ENCODE measurements at regions not wholly inside any gene's neighbourhood (a gene's known extent, or its start where the extent isn't known, plus 50 kb on each side); places are given as distances from the start of the nearest gene placed in this dataset.

DNA sequence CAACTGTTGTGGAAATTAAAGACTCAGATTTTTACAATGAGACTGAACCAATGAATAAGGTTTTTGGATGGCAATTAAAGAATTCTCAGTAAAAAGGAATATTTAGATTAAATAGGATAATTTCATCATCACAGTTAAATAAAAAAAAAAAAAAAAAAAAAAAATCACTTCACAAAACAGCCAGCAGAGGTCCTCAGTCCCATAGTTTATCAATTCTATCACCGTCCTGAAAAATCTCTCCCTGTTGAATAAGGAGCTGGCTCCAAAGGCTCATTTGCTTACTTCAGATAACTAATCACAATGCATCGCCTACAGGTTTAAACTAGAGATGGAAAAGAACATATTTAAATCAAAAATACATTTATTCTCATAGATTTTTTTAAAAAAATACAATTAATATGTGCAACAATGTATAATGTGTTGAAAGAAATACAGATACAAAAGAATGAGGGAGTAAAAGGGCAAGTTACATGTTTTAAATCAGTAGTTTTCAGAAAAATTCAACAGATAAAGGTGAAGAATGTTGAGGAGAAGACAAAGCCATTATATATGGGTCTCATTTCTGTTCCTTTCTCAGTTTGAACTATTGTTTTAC, 175.8 kb upstream of the CHD1 start:
- TF ChIP-seq, protein P1, sequence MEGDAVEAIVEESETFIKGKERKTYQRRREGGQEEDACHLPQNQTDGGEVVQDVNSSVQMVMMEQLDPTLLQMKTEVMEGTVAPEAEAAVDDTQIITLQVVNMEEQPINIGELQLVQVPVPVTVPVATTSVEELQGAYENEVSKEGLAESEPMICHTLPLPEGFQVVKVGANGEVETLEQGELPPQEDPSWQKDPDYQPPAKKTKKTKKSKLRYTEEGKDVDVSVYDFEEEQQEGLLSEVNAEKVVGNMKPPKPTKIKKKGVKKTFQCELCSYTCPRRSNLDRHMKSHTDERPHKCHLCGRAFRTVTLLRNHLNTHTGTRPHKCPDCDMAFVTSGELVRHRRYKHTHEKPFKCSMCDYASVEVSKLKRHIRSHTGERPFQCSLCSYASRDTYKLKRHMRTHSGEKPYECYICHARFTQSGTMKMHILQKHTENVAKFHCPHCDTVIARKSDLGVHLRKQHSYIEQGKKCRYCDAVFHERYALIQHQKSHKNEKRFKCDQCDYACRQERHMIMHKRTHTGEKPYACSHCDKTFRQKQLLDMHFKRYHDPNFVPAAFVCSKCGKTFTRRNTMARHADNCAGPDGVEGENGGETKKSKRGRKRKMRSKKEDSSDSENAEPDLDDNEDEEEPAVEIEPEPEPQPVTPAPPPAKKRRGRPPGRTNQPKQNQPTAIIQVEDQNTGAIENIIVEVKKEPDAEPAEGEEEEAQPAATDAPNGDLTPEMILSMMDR (IDR thresholded peaks at IDR 0.05), result peak; percentile 55

DNA sequence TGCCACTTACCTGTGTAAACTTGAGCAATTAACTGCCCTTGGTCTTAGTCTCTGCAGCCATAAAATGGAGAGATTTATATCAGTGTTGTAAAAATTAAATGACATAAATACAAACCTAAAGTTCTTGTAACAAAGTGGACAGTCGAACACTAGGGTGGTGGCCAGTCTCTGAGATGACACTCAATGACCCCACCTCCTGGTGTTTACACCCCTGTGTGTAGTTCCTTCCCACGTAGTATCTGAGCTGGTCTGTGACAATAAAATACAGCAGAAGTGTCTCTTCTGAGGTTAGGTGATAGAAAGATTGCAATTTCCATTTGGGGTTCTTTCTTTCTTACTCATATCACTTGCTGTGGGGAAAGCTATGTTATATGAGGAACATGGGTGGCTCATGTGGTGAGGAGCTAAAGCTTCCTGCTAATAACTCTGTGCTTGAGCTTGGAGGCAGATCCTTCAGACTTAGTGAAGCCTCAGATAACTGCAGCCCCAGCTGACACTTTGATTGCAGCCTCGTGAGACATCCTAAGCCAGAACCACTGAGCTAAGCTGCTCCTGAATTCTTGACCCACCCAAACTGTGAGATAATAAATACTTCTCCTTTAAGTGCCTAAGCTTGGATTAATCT, 173.4 kb upstream of the CHD1 start:
- TF ChIP-seq, protein P1 (IDR thresholded peaks at IDR 0.05), result no peak

DNA sequence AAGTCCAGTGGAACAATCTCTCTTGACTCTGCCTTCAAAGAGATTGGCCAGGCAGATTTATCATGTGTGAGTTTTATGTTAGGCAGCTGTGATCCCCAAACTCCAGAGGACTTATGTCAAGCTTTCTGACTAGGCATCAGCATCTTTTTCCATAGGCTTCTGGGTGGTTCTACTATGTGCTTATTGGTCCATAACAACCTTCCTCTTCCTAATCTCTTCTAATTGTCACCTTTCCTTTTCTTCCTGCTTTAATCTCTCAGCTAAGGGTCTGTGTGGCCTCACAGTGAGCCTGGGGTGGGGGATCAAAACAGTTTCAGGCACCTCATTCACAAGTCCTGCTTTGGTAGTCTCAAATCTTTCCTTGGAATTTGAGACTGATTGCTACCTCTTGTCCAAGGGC, 170.9 kb upstream of the CHD1 start:
- TF ChIP-seq, protein P1 (IDR thresholded peaks at IDR 0.05), result no peak

DNA sequence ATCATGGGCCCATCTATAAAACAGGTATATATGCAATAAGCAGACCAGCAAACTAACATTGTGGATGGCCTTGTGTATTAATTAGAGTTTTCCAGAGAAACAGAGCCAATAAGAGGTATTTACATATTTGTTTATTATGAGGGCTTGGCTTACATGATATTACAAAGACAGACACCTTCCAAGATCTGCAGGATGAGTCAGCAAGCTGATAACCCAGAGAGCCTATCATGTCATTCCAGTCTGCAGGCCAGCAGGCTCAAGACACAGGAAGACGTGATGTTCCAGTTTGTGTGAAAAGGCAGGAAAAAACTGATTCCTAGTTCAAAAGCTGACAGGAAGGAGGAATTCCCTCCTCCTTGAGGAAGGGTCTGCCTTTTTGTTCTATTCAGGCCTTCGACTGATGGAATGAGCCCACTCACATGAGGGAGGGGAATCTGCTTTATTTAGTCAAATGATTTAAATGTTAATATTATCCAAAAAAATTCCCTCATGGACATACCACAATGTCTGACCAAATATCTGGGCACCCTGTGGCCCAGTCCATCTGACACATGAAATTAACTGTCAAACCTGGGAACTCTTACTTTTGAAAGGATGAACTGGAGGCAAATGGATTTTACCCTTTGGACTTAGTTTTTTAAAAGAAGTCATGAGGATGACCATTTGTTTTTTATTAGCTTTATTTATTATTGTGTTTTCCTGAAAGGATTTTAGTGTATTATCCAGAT, 161.2 kb upstream of the CHD1 start:
- TF ChIP-seq, protein P1 (IDR thresholded peaks at IDR 0.05), result no peak

DNA sequence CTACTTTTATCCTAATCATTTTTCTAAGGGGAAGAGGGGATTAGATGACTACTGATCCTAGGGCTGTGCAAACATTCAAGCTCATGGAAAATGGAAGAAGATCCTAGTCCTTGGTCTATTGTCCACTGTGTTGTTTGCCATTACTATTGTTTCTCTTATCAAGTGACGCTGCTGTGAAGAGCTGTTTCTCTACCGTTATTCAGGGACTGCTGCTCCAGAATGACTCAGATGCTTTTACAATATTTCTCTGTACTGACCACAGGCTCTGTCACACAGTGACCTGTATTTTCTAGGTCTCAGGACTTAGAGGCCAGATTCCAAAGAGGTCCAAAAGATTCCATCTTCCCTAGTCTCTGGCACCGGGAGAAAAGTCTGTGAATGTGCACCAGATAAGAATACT, 159.5 kb upstream of the CHD1 start:
- TF ChIP-seq, protein P1 (IDR thresholded peaks at IDR 0.05), result no peak

DNA sequence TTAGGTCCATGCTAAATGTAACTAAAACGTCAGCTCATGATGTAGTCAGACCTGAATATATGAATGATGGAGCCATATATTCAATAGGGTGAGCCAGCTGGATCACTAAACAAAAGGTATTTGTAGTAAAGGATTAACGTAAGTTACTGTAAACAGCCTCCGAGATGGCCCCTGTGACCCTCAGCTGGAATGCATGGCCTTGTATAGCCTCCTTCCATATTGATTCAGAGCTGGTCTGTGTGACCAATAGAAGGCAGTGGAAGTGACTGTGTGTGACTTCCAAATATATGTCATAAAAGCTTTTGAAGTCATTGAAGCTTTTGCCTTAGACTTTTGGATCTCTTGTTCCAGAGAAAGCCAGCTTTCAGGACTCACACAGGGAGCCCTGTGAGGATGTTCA, 154.4 kb upstream of the CHD1 start:
- TF ChIP-seq, protein P1 (IDR thresholded peaks at IDR 0.05), result no peak

DNA sequence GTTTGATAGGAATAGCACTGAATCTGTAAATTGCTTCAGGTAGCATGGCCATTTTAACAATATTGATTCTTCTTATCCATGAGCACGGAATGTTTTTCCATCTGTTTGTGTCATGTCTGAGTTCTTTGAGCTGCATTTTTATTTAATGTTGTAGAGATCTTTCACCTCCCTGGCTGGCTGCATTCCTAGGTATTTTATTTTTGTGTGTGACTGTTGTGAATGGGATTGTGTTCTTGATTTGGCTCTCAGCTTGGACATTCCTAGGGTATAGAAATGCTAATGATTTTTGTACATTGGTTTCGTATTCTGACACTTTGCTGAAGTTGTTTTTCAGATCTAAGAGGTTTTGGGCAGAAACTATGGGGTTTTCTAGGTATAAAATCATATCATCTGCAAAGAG, 152.9 kb upstream of the CHD1 start:
- TF ChIP-seq, protein P1 (IDR thresholded peaks at IDR 0.05), result no peak
